Thoracic aorta (tissue), 2 donors: ENCODE measurements at regions not wholly inside any gene's neighbourhood (a gene's known extent, or its start where the extent isn't known, plus 50 kb on each side); places are given as distances from the start of the nearest gene placed in this dataset.

Experiments used
- ATAC-seq: fragments of 150-250 bp; one replicate; pipeline ENCODE4 v1.8.0; 2017; ENCODE audit warnings: low read depth; ENCODE audit not compliant: insufficient number of reproducible peaks, low FRiP score
- DNase-seq: peaks from one replicate; pipeline ENCODE4 v3.0.0-alpha.2; 2020; ENCODE audit warnings: low spot score
- H3K27ac ChIP-seq, 2 donors: fragments of 200-600 bp; sonication (generic); 1 replicate in 1 of 2; 2 replicates in 1 of 2; pipeline ENCODE4 v1.5.1; 2016; ENCODE audit warnings: mild to moderate bottlenecking in 2 of 2, moderate library complexity in 2 of 2
- H3K27me3 ChIP-seq: fragments of 200-600 bp; sonication (generic); replicated peaks from 2 replicates; pipeline ENCODE4 v1.6.0; 2016; ENCODE audit warnings: mild to moderate bottlenecking; ENCODE audit not compliant: insufficient read depth
- H3K36me3 ChIP-seq: fragments of 200-600 bp; sonication (generic); one replicate; pipeline ENCODE4 v1.5.1; 2016
- H3K4me1 ChIP-seq, 2 donors: fragments of 200-600 bp; sonication (generic); 1 replicate in 1 of 2; 2 replicates in 1 of 2; pipeline versions ENCODE4 v1.5.1 to v1.6.0; 2016; ENCODE audit warnings: low read depth in 2 of 2, mild to moderate bottlenecking in 1 of 2; ENCODE audit not compliant: control insufficient read depth in 1 of 2
- H3K4me3 ChIP-seq: fragments of 200-600 bp; sonication (generic); 2 replicates; pipeline ENCODE4 v1.5.1; 2016; ENCODE audit warnings: mild to moderate bottlenecking
- H3K9me3 ChIP-seq: fragments of 200-600 bp; sonication (generic); 2 replicates; pipeline ENCODE4 v1.5.1; 2016
- TF ChIP-seq, protein P1 (sequence below): fragments of 200-600 bp; sonication (generic); IDR thresholded peaks from one replicate; pipeline ENCODE4 v1.5.1; 2019; ENCODE audit warnings: antibody characterized with exemption

DNA sequence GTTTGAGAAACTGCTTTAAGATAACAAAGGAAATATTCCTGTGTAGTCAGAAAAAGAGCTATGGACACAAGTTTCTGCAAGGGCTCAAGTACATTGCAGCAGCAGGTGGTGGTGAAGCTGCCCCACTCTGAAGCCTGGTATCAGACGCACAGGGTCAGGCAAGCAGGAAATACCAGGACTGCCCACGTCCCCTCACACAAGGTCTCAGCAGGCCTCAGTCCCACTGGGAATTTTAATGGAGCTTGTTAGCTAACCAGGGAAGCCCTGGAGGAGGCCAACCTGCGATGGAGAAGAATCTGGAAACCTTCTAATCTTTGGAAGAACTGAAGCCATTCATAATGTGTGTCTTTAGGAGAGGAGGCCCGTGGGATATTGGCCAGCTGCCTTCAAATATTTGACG is 168.3 kb downstream of the UXS1 start:
- Histone ChIP-seq H3K4me3 (no peak overlapping the region), H3K4me1 (peaks cover 9 to 45% of the 10 kb centered on the region in 2 donors), H3K27ac (peak overlapping the region; percentile 10 to 21), H3K36me3 (no peaks in the 10 kb centered on the region), H3K27me3 (no peaks in the 10 kb centered on the region), H3K9me3 (no peaks in the 10 kb centered on the region)
- no peak for ATAC-seq
- TF ChIP-seq, protein P1, sequence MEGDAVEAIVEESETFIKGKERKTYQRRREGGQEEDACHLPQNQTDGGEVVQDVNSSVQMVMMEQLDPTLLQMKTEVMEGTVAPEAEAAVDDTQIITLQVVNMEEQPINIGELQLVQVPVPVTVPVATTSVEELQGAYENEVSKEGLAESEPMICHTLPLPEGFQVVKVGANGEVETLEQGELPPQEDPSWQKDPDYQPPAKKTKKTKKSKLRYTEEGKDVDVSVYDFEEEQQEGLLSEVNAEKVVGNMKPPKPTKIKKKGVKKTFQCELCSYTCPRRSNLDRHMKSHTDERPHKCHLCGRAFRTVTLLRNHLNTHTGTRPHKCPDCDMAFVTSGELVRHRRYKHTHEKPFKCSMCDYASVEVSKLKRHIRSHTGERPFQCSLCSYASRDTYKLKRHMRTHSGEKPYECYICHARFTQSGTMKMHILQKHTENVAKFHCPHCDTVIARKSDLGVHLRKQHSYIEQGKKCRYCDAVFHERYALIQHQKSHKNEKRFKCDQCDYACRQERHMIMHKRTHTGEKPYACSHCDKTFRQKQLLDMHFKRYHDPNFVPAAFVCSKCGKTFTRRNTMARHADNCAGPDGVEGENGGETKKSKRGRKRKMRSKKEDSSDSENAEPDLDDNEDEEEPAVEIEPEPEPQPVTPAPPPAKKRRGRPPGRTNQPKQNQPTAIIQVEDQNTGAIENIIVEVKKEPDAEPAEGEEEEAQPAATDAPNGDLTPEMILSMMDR: no peak
- DNase-seq: no peak

DNA sequence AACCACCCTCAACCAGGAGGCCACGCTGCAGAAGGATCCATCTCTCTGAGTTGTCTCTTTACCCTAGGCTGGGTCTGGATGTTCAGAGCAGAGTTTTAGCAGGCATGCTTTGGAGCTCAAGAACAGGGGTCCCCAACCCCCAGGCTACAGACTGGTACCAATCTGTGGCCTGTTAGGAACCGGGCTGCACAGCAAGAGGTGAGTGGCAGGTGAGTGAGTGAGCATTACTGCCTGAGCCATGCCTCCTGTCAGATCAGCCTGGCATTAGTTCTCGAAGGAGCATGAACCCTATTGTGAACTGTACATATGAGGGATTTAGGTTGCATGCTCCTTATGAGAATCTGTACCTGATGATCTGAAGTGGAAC is 172.5 kb downstream of the UXS1 start:
- TF ChIP-seq, protein P1: no peak
- H3K36me3 ChIP-seq: no peaks in the 10 kb centered on the region
- no peak overlapping the region for H3K27ac ChIP-seq

DNA sequence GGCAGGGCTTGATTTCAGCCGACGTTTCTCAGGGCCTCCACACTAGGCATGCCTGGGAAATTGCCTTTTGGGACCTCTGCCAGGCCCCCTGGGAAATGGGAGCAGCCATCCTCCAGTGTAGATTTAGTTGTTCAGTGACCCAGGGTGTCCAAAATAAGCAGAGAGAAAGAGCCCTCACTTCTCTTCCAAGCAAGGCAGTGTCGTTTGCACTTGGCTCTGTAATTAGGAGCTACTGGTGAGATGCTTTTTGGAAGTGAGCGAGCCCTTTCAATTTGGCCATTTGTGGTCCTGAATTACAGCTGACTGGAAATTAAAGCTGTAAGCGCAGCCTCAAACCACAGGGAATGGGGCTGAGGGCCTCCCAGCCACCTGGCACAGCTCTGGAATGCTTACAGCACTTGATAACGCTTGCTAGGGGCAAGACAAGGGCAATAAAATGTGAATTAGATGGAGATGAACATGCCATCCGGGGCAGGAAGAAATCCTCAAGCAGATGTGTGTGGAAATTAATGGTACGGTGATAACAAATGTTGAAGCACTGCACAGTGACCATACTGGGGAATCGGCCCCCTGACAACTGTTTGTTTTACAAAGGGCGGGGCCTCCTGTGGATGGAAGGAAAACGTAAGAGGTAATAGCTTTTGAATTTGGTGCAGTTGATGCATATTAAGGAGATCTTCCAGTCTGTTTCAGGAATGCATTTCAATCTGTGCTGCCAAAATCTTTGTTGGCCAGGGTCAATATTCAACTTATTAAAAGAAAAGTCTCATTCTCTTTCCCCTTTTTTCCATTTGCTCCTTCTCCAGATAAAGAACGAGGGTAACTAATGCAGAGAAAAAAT is 173.1 kb downstream of the UXS1 start:
- H3K4me1 ChIP-seq: peaks cover 10 to 35% of the 10 kb centered on the region in 2 donors
- TF ChIP-seq, protein P1: no peak
- peak overlapping the region; percentile 44 to 53 for H3K27ac ChIP-seq
- H3K4me3 ChIP-seq: no peak overlapping the region
- no peaks in the 10 kb centered on the region for H3K27me3 ChIP-seq
- H3K36me3 ChIP-seq: no peaks in the 10 kb centered on the region
- no peak for ATAC-seq
- no peaks in the 10 kb centered on the region for H3K9me3 ChIP-seq
- DNase-seq: no peak

More for the DNA sequence above, 172.5 kb downstream of the UXS1 start:
- Histone ChIP-seq H3K4me3 (no peak overlapping the region), H3K27me3 (no peaks in the 10 kb centered on the region), H3K4me1 (peaks cover 13 to 41% of the 10 kb centered on the region in 2 donors), H3K9me3 (no peaks in the 10 kb centered on the region)
- DNase-seq (no peak), ATAC-seq (no peak)

DNA sequence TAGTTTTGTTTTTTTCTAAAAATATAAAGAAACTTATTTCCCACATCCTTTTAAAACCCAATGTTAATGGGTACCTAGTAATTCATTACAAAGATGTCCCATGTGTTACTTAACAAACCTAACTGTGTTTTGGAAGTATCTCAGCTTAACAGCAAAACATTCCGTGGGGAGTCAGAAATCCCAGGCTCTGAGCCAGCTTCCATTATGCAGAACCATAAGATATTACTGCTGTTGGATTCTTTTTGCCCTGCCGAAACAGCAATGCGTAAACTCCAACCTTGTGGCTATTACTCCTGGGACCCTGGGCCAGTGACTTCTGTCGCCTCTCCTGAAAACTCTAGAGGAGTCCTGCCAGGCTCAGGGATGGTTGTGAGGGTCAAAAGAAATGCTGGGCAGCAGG is 174.1 kb downstream of the UXS1 start:
- peak overlapping the region; percentile 44 to 57 for H3K27ac ChIP-seq
- no peak overlapping the region for H3K4me3 ChIP-seq
- DNase-seq (no peak), ATAC-seq (no peak)
- H3K9me3 ChIP-seq: no peaks in the 10 kb centered on the region
- H3K4me1 ChIP-seq: peaks cover 10 to 25% of the 10 kb centered on the region in 2 donors
- TF ChIP-seq, protein P1: no peak
- no peaks in the 10 kb centered on the region for H3K27me3 ChIP-seq
- H3K36me3 ChIP-seq: no peaks in the 10 kb centered on the region

DNA sequence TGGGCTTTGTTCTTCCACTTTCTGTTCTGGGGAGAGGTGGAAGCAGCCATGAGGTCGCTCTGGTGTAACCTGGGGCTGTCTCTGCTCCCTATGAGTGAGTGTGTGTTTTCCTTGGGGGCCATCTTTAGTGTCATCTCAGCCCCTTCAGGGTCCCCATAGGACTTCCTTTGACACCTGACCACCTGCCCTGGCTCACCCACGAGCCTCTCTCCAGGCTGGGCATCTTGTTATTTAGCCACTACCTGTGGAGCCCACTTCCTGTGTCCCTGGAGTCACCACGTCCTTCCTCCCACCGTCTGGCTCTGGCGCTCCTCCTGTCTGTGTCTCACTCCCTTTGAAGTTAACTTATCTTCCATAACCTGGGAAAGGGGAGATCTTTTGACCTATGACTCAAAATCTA is 176.0 kb downstream of the UXS1 start:
- ATAC-seq (no peak), DNase-seq (no peak)
- TF ChIP-seq, protein P1: no peak
- no peak overlapping the region for H3K4me3 ChIP-seq
- H3K36me3 ChIP-seq: no peaks in the 10 kb centered on the region
- no peak overlapping the region for H3K27ac ChIP-seq
- H3K4me1 ChIP-seq: peaks cover 10 to 24% of the 10 kb centered on the region in 2 donors
- H3K9me3 ChIP-seq: no peaks in the 10 kb centered on the region
- H3K27me3 ChIP-seq: no peaks in the 10 kb centered on the region
